ENCODE measurements at regions not wholly inside any gene's neighbourhood (a gene's known extent, or its start where the extent isn't known, plus 50 kb on each side); places are given as distances from the start of the nearest gene placed in this dataset.

DNA sequence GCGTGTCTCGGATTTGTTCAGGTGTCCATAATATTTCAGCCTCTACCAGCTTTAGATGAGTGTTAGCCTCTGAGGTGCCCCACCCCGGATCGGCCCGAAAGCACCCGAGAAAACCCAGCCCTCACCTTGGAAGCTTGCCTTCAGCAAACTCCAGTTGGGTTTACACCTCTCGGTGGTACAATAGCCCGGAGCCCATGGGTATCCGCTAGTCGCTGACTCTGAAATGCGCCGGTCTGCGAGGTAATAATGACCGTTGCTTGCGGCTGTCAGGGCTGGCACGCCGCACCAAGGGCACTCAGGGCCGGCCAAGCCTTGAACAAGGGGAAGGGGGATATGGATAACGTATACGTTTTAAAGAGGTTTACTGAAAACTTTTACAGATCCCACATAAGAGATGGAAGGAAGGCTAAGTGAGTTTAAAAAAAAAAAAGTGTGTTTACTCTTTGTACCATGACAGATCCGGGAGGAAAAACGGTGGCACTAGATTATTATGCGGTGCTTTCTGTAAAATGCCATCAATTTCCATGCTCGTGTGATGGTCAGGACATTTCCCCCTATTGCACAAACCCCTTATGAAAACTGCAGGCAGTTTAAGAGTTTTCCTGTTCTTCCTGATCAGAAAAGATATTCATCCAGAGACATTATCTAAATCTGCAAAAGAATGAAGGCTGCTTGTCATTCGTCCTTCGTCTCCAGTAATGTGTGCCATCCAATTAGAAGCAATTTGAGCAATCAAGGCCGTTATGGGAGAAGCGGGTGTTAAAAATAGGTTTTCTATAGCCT is 124.2 kb downstream of the TMEM161B start:
- H3K4me3 ChIP-seq (ENCODE audit: low read depth, low read length): no peak overlapping the region
- no peak for TF ChIP-seq CTCF (IDR thresholded peaks at IDR 0.05; ENCODE audit: insufficient read depth, low read length, missing control alignments)
- ChIA-PET CTCF (no interaction called here), POLR2A (no interaction called here)
- no peak for DNase-seq (ENCODE audit: low read depth, low spot score)

DNA sequence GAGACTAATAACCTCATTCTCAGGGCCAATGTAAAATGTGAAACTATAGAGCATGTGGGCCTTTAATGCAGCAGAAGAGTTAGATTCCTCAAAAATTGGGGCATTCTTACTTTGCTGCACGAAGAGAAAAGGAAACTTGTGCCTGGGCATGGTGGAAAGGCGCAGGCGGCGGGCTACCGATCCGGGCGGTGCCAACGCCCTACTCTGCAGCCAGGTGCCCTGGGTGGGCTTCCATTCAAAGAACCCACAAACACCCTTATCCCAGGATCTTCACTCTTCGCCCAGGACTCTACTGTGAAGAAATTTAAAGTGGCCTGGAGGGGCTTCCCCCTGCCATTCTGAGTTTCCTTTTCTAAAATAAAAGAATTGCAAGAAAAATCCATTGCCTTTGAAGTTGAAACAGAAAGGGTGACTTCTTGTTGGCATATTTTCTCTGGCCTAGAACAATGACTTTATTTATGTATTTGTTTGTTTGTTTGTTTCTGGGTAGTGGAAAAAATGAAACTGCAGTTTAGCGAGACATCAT is 124.9 kb downstream of the TMEM161B start:
- POLR2A ChIA-PET: no interaction called here
- TF ChIP-seq CTCF (IDR thresholded peaks at IDR 0.05; ENCODE audit: insufficient read depth, low read length, missing control alignments): no peak
- no peak overlapping the region for H3K4me3 ChIP-seq (ENCODE audit: low read depth, low read length)
- CTCF ChIA-PET: no interaction called here
- DNase-seq (ENCODE audit: low read depth, low spot score): no peak

DNA sequence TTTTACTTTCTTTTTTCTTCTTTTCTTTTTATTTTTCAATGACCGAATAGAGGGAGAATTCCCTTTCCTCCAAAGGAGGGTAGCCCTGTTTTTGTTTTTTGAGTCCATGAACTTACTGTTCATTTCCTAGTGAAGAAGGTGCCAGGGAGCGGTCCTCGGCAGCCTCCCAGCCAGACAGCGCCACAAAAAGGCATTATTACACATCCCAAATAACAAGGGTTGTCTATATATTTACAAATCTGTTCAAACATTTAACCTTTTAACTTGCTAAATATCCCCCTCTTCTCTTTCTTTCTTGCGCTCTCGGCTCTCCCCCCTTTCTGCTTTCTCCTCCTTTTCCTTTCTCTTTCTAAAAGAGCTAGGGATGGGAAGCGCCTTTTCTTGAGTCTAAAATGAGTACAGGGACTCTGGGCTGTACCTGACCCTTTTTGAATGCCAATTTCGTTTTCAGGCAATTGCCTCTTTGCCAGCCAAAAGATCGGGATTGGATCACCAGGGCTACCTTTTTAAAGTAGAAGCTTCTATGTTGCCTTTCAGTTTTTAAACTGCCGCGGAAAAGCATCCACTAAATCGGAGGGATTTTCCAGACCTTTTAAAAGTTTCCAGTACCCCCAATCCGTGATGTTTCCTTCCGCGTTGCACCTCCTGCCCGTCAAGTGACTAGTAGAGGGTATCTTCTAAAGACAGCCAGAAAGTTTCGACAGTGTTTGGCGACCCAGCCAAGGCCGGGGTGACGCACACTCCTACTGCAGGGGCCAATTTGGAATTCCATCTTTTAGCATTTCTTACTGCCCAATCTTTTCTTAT is 125.6 kb downstream of the TMEM161B start:
- DNase-seq (ENCODE audit: low read depth, low spot score): no peak
- CTCF ChIA-PET: interaction anchor here (0.7 kb wide), 1 partner anchor 14 kb away, joined by 3 read pairs; no protein-coding TSS in a partner anchor
- H3K4me3 ChIP-seq (ENCODE audit: low read depth, low read length): peak overlapping the region; percentile 7
- TF ChIP-seq CTCF (IDR thresholded peaks at IDR 0.05; ENCODE audit: insufficient read depth, low read length, missing control alignments): no peak
- POLR2A ChIA-PET: no interaction called here

GRCh38 chr5:88142636-88142885 is 126.1 kb downstream of the TMEM161B start:
- no peak for TF ChIP-seq CTCF (IDR thresholded peaks at IDR 0.05; ENCODE audit: insufficient read depth, low read length, missing control alignments)
- CTCF ChIA-PET: no interaction called here
- peak overlapping the region; percentile 44 for H3K4me3 ChIP-seq (ENCODE audit: low read depth, low read length)
- DNase-seq (ENCODE audit: low read depth, low spot score): no peak
- POLR2A ChIA-PET: no interaction called here

GRCh38 chr5:88140856-88141752 is 127.5 kb downstream of the TMEM161B start:
- DNase-seq (ENCODE audit: low read depth, low spot score): peak; percentile 63
- TF ChIP-seq CTCF (IDR thresholded peaks at IDR 0.05; ENCODE audit: insufficient read depth, low read length, missing control alignments): peak; percentile 77
- H3K4me3 ChIP-seq (ENCODE audit: low read depth, low read length): peak overlapping the region; percentile 66
- ChIA-PET CTCF (interaction anchor here (0.7 to 1.0 kb wide), 3 partner anchors 536 to 550 kb away, joined by 3 to 4 read pairs (median 3); no protein-coding TSS in a partner anchor), POLR2A (interaction anchor here (0.7 kb wide), 1 partner anchor 87 kb away, joined by 3 read pairs; no protein-coding TSS in a partner anchor)
